ENCODE measurements at regions not wholly inside any gene's neighbourhood (a gene's known extent, or its start where the extent isn't known, plus 50 kb on each side); places are given as distances from the start of the nearest gene placed in this dataset.

DNA sequence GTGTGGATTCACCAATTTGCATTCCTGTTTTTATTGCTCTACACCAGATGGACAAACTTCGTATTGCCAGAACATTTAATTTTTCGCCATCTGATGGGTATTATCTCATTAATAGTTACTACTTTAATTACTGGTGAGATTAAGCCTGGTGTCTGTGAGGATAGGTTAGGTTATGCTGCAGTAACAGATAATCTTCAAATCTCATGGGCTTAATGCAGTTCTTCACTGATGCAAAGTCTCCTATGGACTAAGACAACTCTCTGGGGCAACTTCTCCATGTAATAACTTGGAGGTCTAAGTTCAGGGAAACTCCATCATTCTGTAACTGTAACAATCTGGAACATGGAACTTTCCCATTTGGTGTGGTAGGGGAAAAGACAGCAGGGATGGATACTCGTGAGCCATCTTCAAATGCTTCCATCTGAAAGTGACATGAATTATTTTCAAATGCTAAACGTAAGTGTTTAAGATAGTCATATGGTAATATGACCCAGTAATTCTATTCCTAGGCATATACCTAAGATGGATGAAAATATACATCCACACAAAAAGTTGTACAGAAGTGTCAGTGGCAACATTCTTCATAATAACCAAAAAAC lies 111.6 kb downstream of the LEPR start:
- TF ChIP-seq, protein P1, sequence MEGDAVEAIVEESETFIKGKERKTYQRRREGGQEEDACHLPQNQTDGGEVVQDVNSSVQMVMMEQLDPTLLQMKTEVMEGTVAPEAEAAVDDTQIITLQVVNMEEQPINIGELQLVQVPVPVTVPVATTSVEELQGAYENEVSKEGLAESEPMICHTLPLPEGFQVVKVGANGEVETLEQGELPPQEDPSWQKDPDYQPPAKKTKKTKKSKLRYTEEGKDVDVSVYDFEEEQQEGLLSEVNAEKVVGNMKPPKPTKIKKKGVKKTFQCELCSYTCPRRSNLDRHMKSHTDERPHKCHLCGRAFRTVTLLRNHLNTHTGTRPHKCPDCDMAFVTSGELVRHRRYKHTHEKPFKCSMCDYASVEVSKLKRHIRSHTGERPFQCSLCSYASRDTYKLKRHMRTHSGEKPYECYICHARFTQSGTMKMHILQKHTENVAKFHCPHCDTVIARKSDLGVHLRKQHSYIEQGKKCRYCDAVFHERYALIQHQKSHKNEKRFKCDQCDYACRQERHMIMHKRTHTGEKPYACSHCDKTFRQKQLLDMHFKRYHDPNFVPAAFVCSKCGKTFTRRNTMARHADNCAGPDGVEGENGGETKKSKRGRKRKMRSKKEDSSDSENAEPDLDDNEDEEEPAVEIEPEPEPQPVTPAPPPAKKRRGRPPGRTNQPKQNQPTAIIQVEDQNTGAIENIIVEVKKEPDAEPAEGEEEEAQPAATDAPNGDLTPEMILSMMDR (IDR thresholded peaks at IDR 0.05; ENCODE audit: insufficient read depth, low read length), result no peak
- TF ChIP-seq, protein P2, sequence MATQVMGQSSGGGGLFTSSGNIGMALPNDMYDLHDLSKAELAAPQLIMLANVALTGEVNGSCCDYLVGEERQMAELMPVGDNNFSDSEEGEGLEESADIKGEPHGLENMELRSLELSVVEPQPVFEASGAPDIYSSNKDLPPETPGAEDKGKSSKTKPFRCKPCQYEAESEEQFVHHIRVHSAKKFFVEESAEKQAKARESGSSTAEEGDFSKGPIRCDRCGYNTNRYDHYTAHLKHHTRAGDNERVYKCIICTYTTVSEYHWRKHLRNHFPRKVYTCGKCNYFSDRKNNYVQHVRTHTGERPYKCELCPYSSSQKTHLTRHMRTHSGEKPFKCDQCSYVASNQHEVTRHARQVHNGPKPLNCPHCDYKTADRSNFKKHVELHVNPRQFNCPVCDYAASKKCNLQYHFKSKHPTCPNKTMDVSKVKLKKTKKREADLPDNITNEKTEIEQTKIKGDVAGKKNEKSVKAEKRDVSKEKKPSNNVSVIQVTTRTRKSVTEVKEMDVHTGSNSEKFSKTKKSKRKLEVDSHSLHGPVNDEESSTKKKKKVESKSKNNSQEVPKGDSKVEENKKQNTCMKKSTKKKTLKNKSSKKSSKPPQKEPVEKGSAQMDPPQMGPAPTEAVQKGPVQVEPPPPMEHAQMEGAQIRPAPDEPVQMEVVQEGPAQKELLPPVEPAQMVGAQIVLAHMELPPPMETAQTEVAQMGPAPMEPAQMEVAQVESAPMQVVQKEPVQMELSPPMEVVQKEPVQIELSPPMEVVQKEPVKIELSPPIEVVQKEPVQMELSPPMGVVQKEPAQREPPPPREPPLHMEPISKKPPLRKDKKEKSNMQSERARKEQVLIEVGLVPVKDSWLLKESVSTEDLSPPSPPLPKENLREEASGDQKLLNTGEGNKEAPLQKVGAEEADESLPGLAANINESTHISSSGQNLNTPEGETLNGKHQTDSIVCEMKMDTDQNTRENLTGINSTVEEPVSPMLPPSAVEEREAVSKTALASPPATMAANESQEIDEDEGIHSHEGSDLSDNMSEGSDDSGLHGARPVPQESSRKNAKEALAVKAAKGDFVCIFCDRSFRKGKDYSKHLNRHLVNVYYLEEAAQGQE (IDR thresholded peaks at IDR 0.05; ENCODE audit: insufficient replicate concordance, low read depth), result no peak
- TF ChIP-seq POLR2AphosphoS5 (IDR thresholded peaks at IDR 0.05; ENCODE audit: low read depth), result no peak
- TF ChIP-seq GABPA (IDR thresholded peaks at IDR 0.05; ENCODE audit: low read depth), result no peak
- no peak for TF ChIP-seq SPI1 (IDR thresholded peaks at IDR 0.05; ENCODE audit: borderline replicate concordance, low read depth)

Measured in HL-60 (cell line).